Osteoblast (primary cell): ENCODE measurements at regions not wholly inside any gene's neighbourhood (a gene's known extent, or its start where the extent isn't known, plus 50 kb on each side); places are given as distances from the start of the nearest gene placed in this dataset.

Experiments used
- DNase-seq: peaks from one replicate; pipeline ENCODE4 v3.0.0; 2011; ENCODE audit warnings: low spot score, mixed read lengths; ENCODE audit not compliant: insufficient read length; ENCODE audit errors: missing footprints
- H2AFZ ChIP-seq: 2 replicates; pipeline ENCODE4 v1.6.0; 2011; ENCODE audit warnings: mild to moderate bottlenecking, low read length
- H3K27ac ChIP-seq: 2 replicates; pipeline ENCODE4 v1.5.1; 2011; ENCODE audit warnings: mild to moderate bottlenecking, low read depth, low read length, moderate library complexity
- H3K27me3 ChIP-seq: 2 replicates; pipeline ENCODE4 v1.6.0; 2012; ENCODE audit warnings: mild to moderate bottlenecking, control low read depth, inconsistent platforms, low read length, moderate library complexity; ENCODE audit not compliant: insufficient read depth
- H3K36me3 ChIP-seq: 2 replicates; pipeline ENCODE4 v1.5.1; 2011; ENCODE audit warnings: mild to moderate bottlenecking, low read length, control low read depth, moderate library complexity; ENCODE audit not compliant: insufficient read depth
- H3K4me1 ChIP-seq: 2 replicates; pipeline ENCODE4 v1.5.1; 2011; ENCODE audit warnings: mild to moderate bottlenecking, low read length, control low read depth, moderate library complexity; ENCODE audit not compliant: insufficient read depth
- H3K4me2 ChIP-seq: 2 replicates; pipeline ENCODE4 v1.6.0; 2011; ENCODE audit warnings: mild to moderate bottlenecking, low read length; ENCODE audit not compliant: insufficient read depth
- H3K4me3 ChIP-seq: fragments of 200-600 bp; sonication (generic); 3 replicates; pipeline ENCODE4 v1.5.1; 2012; ENCODE audit warnings: mild to moderate bottlenecking, low read length, inconsistent platforms; ENCODE audit not compliant: insufficient read depth
- H3K79me2 ChIP-seq: 2 replicates; pipeline ENCODE4 v1.6.0; 2012; ENCODE audit warnings: mild to moderate bottlenecking, low read length, control low read depth, inconsistent platforms; ENCODE audit not compliant: insufficient read depth
- H3K9me3 ChIP-seq: 2 replicates; pipeline ENCODE4 v1.5.1; 2011; ENCODE audit warnings: low read depth, low read length, control low read depth
- H4K20me1 ChIP-seq: 2 replicates; pipeline ENCODE4 v1.6.0; 2012; ENCODE audit warnings: mild to moderate bottlenecking, low read length, control low read depth; ENCODE audit not compliant: insufficient read depth
- CTCF ChIP-seq: IDR thresholded peaks from 2 replicates; pipeline ENCODE4 v1.5.1; 2011; ENCODE audit warnings: mild to moderate bottlenecking, low read depth, low read length, moderate library complexity; ENCODE audit errors: extremely low read depth

- Histone ChIP-seq H3K4me1 (peaks cover 3% of the 10 kb centered on the region), H3K9me3 (no peaks in the 10 kb centered on the region), H3K27me3 (no peaks in the 10 kb centered on the region), H3K79me2 (no peaks in the 10 kb centered on the region), H3K4me3 (no peak overlapping the region), H3K4me2 (no peak overlapping the region), H3K27ac (no peak overlapping the region), H3K36me3 (no peaks in the 10 kb centered on the region), H2AFZ (no peak overlapping the region), H4K20me1 (no peaks in the 10 kb centered on the region)
- no peak for DNase-seq
- TF ChIP-seq CTCF = no peak
Observed at GRCh38 chr1:79325705-79326104, 319.2 kb upstream of the ADGRL4 start.

GRCh38 chr1:79325126-79325525 is 318.6 kb upstream of the ADGRL4 start:
- H3K4me3 ChIP-seq = no peak overlapping the region
- no peak for DNase-seq
- no peaks in the 10 kb centered on the region for H3K36me3 ChIP-seq

DNA sequence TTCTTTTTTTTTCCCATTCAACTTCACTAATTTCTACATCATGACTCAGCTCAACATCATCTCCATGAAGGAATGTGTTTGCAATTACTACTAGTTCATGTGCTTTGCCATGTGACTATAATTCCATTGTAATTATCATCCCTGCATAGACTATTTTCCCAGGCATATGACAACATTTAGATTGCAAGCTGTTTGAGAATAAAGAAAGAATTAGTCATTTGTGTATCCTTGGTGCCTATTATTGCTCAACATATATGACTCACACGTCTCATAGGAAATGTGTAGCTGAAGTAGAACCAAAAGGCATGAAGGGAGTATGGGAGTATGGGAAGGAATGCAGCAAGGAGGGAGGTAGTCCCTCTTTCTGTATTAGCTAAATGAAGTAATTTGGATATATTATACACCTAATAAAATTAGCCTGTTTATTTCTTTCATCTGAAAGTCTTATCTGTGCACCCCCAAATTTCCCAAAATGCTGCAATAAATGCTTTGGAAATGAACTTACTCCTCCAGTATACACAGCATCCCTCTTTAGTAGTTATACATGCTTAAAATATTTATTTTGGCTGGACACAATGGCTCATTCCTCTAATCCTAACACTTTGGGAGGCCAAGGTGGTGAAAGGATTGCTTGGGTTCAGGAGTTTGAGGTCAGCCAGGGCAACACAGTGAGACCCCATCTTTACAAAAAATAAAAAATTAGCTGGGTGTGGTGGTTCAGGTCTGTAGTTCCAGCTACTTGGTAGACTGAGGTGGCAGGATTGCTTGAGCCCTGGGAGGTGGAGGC is 316.9 kb upstream of the ADGRL4 start:
- peak; percentile 59 for DNase-seq
- Histone ChIP-seq H3K4me3 (no peak overlapping the region), H3K27me3 (no peaks in the 10 kb centered on the region), H3K27ac (peak overlapping the region; percentile 75), H3K36me3 (no peaks in the 10 kb centered on the region), H3K9me3 (no peaks in the 10 kb centered on the region), H4K20me1 (no peaks in the 10 kb centered on the region), H3K79me2 (no peaks in the 10 kb centered on the region), H3K4me1 (peaks cover 3% of the 10 kb centered on the region), H3K4me2 (peak overlapping the region; percentile 34), H2AFZ (no peak overlapping the region)
- no peak for TF ChIP-seq CTCF

More at GRCh38 chr1:79325126-79325525, 318.6 kb upstream of the ADGRL4 start:
- H3K79me2 ChIP-seq = no peaks in the 10 kb centered on the region
- H3K27me3 ChIP-seq = no peaks in the 10 kb centered on the region
- H2AFZ ChIP-seq = no peak overlapping the region
- no peak overlapping the region for H3K27ac ChIP-seq
- H4K20me1 ChIP-seq = no peaks in the 10 kb centered on the region
- H3K4me2 ChIP-seq = no peak overlapping the region
- peaks cover 3% of the 10 kb centered on the region for H3K4me1 ChIP-seq
- no peak for TF ChIP-seq CTCF
- H3K9me3 ChIP-seq = no peaks in the 10 kb centered on the region

- H3K9me3 ChIP-seq = no peaks in the 10 kb centered on the region
- no peaks in the 10 kb centered on the region for H3K36me3 ChIP-seq
- peak overlapping the region; percentile 34 for H3K4me2 ChIP-seq
- TF ChIP-seq CTCF = peak; percentile 30
- peak overlapping the region; percentile 68 for H3K27ac ChIP-seq
- H3K4me1 ChIP-seq = peaks cover 3% of the 10 kb centered on the region
- H3K4me3 ChIP-seq = no peak overlapping the region
- no peak for DNase-seq
- no peaks in the 10 kb centered on the region for H3K79me2 ChIP-seq
- no peaks in the 10 kb centered on the region for H4K20me1 ChIP-seq
- H2AFZ ChIP-seq = no peak overlapping the region
- H3K27me3 ChIP-seq = no peaks in the 10 kb centered on the region
Observed at GRCh38 chr1:79322511-79323027, 316.0 kb upstream of the ADGRL4 start.
